Glutamatergic neuron (in vitro differentiated cells): ENCODE measurements at regions not wholly inside any gene's neighbourhood (a gene's known extent, or its start where the extent isn't known, plus 50 kb on each side); places are given as distances from the start of the nearest gene placed in this dataset.
"Not testable (repeated sequence)": the region's sequence is repeated elsewhere in the genome, so short reads cannot be mapped to it uniquely, and the experiment has no call there.

Experiments
- DNase-seq: peaks from one replicate; pipeline ENCODE4 v3.0.0; 2022
- H3K27ac Mint-ChIP-seq: one replicate; pipeline ENCODE4 v1.8.0; 2020; ENCODE audit warnings: mild to moderate bottlenecking, mixed read lengths, inconsistent platforms; ENCODE audit not compliant: unreplicated experiment
- H3K27me3 Mint-ChIP-seq: one replicate; pipeline ENCODE4 v1.8.0; 2020; ENCODE audit warnings: mild to moderate bottlenecking, moderate library complexity, mixed read lengths, inconsistent platforms; ENCODE audit not compliant: unreplicated experiment
- H3K36me3 Mint-ChIP-seq: one replicate; pipeline ENCODE4 v1.8.0; 2020; ENCODE audit warnings: mild to moderate bottlenecking, mixed read lengths, inconsistent platforms; ENCODE audit not compliant: unreplicated experiment
- H3K4me1 Mint-ChIP-seq: one replicate; pipeline ENCODE4 v1.8.0; 2020; ENCODE audit warnings: mild to moderate bottlenecking, low read depth, mixed read lengths, inconsistent platforms; ENCODE audit not compliant: unreplicated experiment
- H3K4me3 Mint-ChIP-seq: one replicate; pipeline ENCODE4 v1.8.0; 2020; ENCODE audit warnings: mild to moderate bottlenecking, mixed read lengths, inconsistent platforms; ENCODE audit not compliant: unreplicated experiment
- H3K9me3 Mint-ChIP-seq: one replicate; pipeline ENCODE4 v1.8.0; 2020; ENCODE audit warnings: mild to moderate bottlenecking, moderate library complexity, mixed read lengths, inconsistent platforms; ENCODE audit not compliant: unreplicated experiment
- TF ChIP-seq, protein P1 (sequence below): fragments of 200-600 bp; sonication (generic); IDR thresholded peaks from one replicate; pipeline ENCODE4 v1.5.0; 2021; ENCODE audit not compliant: partially characterized antibody, unreplicated experiment

DNA sequence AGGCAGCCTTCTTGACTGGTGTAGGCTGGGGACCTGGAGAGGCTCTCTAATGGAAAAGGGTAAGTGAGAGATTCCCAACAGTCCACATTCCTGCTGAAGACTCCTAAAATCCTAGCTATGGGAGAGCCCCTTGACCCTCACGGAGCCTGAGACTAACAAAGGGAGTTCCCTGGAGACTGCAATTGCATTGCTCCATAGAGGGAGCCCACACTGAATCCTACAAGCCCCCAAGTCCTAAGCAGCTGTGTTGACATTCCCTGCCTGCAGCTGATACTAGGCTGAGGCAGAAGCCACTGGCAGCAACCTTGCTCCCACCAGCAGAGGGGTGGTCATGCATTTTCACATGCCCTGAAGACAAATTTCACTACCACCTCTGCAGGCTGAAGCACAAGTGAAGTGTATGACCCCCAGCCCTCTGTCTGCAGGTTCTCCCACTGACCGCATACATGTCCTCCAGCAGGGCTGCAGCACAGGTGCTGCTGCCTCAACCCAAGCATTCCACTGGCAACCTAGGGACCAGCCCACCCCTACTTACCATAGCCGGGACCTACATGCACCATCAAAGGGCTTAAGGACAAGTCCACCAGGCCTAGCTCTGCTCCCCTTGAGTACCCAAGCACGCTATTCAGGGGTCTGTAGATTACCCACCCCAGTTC lies 130.3 kb upstream of the SLC13A1 start:
- no peak overlapping the region for H3K27ac Mint-ChIP-seq

DNA sequence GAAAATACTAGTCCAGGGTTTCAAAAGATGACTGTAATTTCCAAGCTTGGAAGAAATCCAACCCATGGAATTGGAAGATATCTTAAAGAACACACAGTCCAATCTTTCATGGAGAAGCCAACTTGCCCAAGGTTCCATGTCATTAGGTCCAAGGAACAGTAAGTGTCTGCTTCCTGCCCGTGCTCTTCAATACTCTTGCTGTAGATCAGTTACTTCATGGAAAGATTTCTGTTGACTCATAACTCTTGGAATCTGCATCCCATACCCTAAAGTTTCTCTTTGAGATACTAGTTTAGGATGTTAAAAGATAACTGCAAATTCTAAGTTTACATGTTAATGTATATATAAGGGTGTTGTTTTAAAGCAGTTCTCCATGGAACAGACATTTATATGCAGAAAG lies 127.9 kb upstream of the SLC13A1 start:
- peaks cover 2% of the 10 kb centered on the region for H3K9me3 Mint-ChIP-seq

More for the DNA sequence above, 130.3 kb upstream of the SLC13A1 start:
- DNase-seq: no peak
- Mint-ChIP-seq H3K9me3 (peaks cover 4% of the 10 kb centered on the region), H3K27me3 (no peaks in the 10 kb centered on the region), H3K36me3 (no peaks in the 10 kb centered on the region), H3K4me1 (no peaks in the 10 kb centered on the region), H3K4me3 (no peak overlapping the region)
- TF ChIP-seq, protein P1, sequence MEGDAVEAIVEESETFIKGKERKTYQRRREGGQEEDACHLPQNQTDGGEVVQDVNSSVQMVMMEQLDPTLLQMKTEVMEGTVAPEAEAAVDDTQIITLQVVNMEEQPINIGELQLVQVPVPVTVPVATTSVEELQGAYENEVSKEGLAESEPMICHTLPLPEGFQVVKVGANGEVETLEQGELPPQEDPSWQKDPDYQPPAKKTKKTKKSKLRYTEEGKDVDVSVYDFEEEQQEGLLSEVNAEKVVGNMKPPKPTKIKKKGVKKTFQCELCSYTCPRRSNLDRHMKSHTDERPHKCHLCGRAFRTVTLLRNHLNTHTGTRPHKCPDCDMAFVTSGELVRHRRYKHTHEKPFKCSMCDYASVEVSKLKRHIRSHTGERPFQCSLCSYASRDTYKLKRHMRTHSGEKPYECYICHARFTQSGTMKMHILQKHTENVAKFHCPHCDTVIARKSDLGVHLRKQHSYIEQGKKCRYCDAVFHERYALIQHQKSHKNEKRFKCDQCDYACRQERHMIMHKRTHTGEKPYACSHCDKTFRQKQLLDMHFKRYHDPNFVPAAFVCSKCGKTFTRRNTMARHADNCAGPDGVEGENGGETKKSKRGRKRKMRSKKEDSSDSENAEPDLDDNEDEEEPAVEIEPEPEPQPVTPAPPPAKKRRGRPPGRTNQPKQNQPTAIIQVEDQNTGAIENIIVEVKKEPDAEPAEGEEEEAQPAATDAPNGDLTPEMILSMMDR: no peak

DNA sequence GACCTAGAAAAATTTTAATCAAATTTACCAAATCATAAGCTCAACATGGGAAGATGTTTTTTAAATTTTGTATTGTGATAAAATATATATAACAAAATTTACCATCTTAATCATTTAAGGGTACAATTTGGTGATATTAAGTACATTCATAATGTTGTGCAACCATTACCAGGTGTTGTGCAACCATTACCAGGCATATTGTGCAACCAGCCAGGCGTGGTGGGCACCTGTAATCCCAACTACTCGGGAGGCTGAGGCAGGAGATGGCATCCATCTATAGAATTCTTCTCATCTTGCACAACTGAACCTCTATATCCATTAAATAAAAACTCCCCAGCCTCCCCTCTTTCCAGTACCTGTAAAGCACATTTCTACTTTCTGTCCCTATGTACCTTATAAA lies 124.5 kb upstream of the SLC13A1 start:
- no peak overlapping the region for H3K27ac Mint-ChIP-seq
- no peak overlapping the region for H3K4me3 Mint-ChIP-seq
- H3K36me3 Mint-ChIP-seq: peaks cover 8% of the 10 kb centered on the region
- H3K27me3 Mint-ChIP-seq: no peaks in the 10 kb centered on the region
- TF ChIP-seq, protein P1: no peak
- DNase-seq: no peak
- H3K4me1 Mint-ChIP-seq: no peaks in the 10 kb centered on the region
- H3K9me3 Mint-ChIP-seq: no peaks in the 10 kb centered on the region

More for the DNA sequence above, 127.9 kb upstream of the SLC13A1 start:
- H3K4me1 Mint-ChIP-seq: no peaks in the 10 kb centered on the region
- H3K27me3 Mint-ChIP-seq: no peaks in the 10 kb centered on the region
- no peak for DNase-seq
- TF ChIP-seq, protein P1: no peak
- no peak overlapping the region for H3K27ac Mint-ChIP-seq
- no peak overlapping the region for H3K4me3 Mint-ChIP-seq
- H3K36me3 Mint-ChIP-seq: peaks cover 3% of the 10 kb centered on the region

DNA sequence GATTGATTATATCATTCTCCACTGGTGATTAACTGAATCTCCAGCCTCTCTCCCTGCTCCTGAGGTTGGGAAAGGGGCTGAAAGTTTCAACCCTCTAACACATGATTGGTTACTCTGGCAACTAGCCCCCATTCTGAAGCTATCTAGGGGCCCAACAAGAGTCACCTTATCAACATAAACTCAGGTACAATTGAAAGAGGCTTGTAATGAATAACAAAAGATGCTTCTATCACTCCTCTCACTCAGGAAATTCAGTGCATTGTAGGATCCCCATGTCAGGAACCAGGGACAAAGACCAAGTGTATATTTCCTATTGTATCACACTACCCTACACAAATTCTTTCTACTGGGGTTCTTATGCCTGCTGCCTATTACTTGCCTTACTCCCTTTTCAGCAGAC lies 123.9 kb upstream of the SLC13A1 start:
- no peaks in the 10 kb centered on the region for H3K9me3 Mint-ChIP-seq

DNA sequence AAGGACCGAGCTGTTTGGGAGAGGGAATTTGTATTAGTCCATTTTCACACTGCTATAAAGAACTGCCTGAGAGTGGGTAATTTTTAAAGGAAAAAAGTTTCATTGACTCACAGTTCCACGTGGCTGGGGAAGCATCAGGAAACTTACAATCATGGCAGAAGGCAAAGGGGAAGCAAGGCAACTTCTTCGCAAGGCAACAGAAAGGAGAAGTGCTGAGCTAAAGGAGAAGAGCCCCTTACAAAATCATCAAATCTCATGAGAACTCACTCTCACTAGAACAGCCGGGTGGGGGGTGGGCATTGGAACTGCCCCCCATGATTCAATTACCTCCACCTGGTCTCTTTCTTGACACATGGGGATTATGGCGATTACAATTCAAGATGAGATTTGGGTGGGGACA lies 121.8 kb upstream of the SLC13A1 start:
- not testable (repeated sequence) for DNase-seq, H3K27me3 Mint-ChIP-seq, H3K36me3 Mint-ChIP-seq

More for the DNA sequence above, 123.9 kb upstream of the SLC13A1 start:
- TF ChIP-seq, protein P1: no peak
- H3K27ac Mint-ChIP-seq: no peak overlapping the region
- H3K27me3 Mint-ChIP-seq: no peaks in the 10 kb centered on the region
- no peaks in the 10 kb centered on the region for H3K4me1 Mint-ChIP-seq
- no peak overlapping the region for H3K4me3 Mint-ChIP-seq
- peaks cover 8% of the 10 kb centered on the region for H3K36me3 Mint-ChIP-seq
- no peak for DNase-seq

More for the DNA sequence above, 121.8 kb upstream of the SLC13A1 start:
- not testable (repeated sequence) for H3K27ac Mint-ChIP-seq, H3K9me3 Mint-ChIP-seq, H3K4me3 Mint-ChIP-seq, H3K4me1 Mint-ChIP-seq
